Panc1 (cell line): ENCODE measurements at regions not wholly inside any gene's neighbourhood (a gene's known extent, or its start where the extent isn't known, plus 50 kb on each side); places are given as distances from the start of the nearest gene placed in this dataset.
A peak's percentile ranks its signal among the peaks of the same experiment; 100 is the strongest.

Source experiments
- ATAC-seq: fragments of 200-7000 bp; cut with Tn5 transposase; 2 replicates; pipeline ENCODE4 v1.9.1; 2020; ENCODE audit warnings: mild to moderate bottlenecking, moderate library complexity
- BruUV-seq: library from RNA; stranded (reverse); fragments of 400-500 nt; replicated peaks from 2 replicates; lab custom pipeline; 2021; lab: Mats Ljungman, UMichigan
- CTCF ChIA-PET: fragments of 300-600 bp; sonication (Branson Sonifier 250); formaldehyde crosslinking; loops from one replicate; lab custom pipeline; 2022; ENCODE audit warnings: antibody characterized with exemption; lab: Charles Lee
- POLR2A ChIA-PET: fragments of 300-600 bp; sonication (Branson Sonifier 250); formaldehyde crosslinking; loops from one replicate; lab custom pipeline; 2022; ENCODE audit warnings: antibody characterized with exemption; lab: Charles Lee
- DNase-seq: peaks from one replicate; pipeline ENCODE4 v3.0.0-alpha.2; 2010; ENCODE audit warnings: low read depth, low spot score
- H3K27ac ChIP-seq: 2 replicates; pipeline ENCODE4 v1.5.1; 2011; ENCODE audit warnings: mild to moderate bottlenecking, low read length, inconsistent platforms
- H3K27me3 ChIP-seq: fragments of 200-500 bp; sonication (Bioruptor generic); 2 replicates; pipeline ENCODE4 v1.6.0; 2014; ENCODE audit warnings: low read length, inconsistent platforms; ENCODE audit not compliant: control insufficient read depth, insufficient read depth
- H3K36me3 ChIP-seq: fragments of 200-500 bp; sonication (Bioruptor generic); 2 replicates; pipeline ENCODE4 v1.5.1; 2014; ENCODE audit warnings: inconsistent platforms, mild to moderate bottlenecking, low read length, moderate library complexity; ENCODE audit not compliant: control insufficient read depth, insufficient read depth
- H3K4me1 ChIP-seq: 2 replicates; pipeline ENCODE4 v1.5.1; 2011; ENCODE audit warnings: inconsistent platforms, mild to moderate bottlenecking, low read length, moderate library complexity; ENCODE audit not compliant: control insufficient read depth, insufficient read depth
- H3K4me3 ChIP-seq, 2 experiments: 2 replicates each; pipeline ENCODE4 v1.5.1; 2011 to 2012; ENCODE audit warnings: low read depth in 2 of 2, low read length in 2 of 2, mild to moderate bottlenecking in 2 of 2, inconsistent platforms in 1 of 2, moderate library complexity in 1 of 2
- H3K9me3 ChIP-seq: fragments of 200-500 bp; sonication (Bioruptor generic); 2 replicates; pipeline ENCODE4 v1.5.1; 2014; ENCODE audit warnings: low read depth, mild to moderate bottlenecking, inconsistent platforms, low read length, moderate library complexity; ENCODE audit not compliant: control insufficient read depth, insufficient read depth
- CTCF ChIP-seq: fragments of 450-650 bp; IDR thresholded peaks from 2 replicates; pipeline ENCODE4 v1.5.1; 2017; ENCODE audit warnings: mild to moderate bottlenecking
- POLR2AphosphoS5 ChIP-seq: IDR thresholded peaks from 2 replicates; pipeline ENCODE4 v1.6.1; 2012; ENCODE audit warnings: mild to moderate bottlenecking, low read depth, low read length, moderate library complexity
- REST ChIP-seq, 2 experiments: IDR thresholded peaks; 2 replicates each; pipeline ENCODE4 v1.6.1; 2011 to 2012; ENCODE audit warnings: low read depth in 2 of 2, control low read depth in 1 of 2, low read length in 1 of 2, mild to moderate bottlenecking in 1 of 2, moderate library complexity in 1 of 2; ENCODE audit not compliant: insufficient read depth in 1 of 2
- SIN3A ChIP-seq: IDR thresholded peaks from 2 replicates; pipeline ENCODE4 v1.6.1; 2012; ENCODE audit warnings: low read depth, mild to moderate bottlenecking, low read length, moderate library complexity, borderline replicate concordance; ENCODE audit not compliant: insufficient read depth
- TCF7L2 ChIP-seq: IDR thresholded peaks from 2 replicates; pipeline ENCODE4 v1.6.1; 2011; ENCODE audit warnings: mild to moderate bottlenecking, low read depth, low read length, inconsistent platforms
- in situ Hi-C: cut with HindIII; loops from 2 replicates; pipeline ENCODE4 v1.10.0; 2016; ENCODE audit warnings: low sequenced_read_pairs, low pct_unique_long_range_greater_than_20kb
- intact Hi-C: fragments of 100-400 bp; cut with micrococcal nuclease; formaldehyde crosslinking; loops from one replicate; pipeline ENCODE4 v1.10.0; 2022; ENCODE audit not compliant: unreplicated experiment

GRCh38 chr18:79626905-79627749 lies 52.5 kb upstream of the CTDP1 start:
- ATAC-seq (peak; percentile 20; the same call in 1 of the 2 replicates), DNase-seq (no peak)
- in situ Hi-C loops: no loop called here
- no TSS peak for BruUV-seq
- intact Hi-C loops: no loop called here
- POLR2A ChIA-PET: no interaction called here
- H3K4me1 ChIP-seq: no peaks in the 10 kb centered on the region
- no peak overlapping the region for H3K4me3 ChIP-seq
- TF ChIP-seq TCF7L2: no peak
- no peak for TF ChIP-seq SIN3A
- no peak for TF ChIP-seq REST (IDR thresholded peaks at IDR 0.05; ENCODE audit: insufficient read depth in 1 of 2, low read depth in 2 of 2, low read length in 1 of 2)
- TF ChIP-seq CTCF: no peak
- no peak for TF ChIP-seq POLR2AphosphoS5
- H3K27me3 ChIP-seq: peaks cover 22% of the 10 kb centered on the region
- no peaks in the 10 kb centered on the region for H3K9me3 ChIP-seq
- no peaks in the 10 kb centered on the region for H3K36me3 ChIP-seq
- CTCF ChIA-PET: no interaction called here
- H3K27ac ChIP-seq: no peak overlapping the region

DNA sequence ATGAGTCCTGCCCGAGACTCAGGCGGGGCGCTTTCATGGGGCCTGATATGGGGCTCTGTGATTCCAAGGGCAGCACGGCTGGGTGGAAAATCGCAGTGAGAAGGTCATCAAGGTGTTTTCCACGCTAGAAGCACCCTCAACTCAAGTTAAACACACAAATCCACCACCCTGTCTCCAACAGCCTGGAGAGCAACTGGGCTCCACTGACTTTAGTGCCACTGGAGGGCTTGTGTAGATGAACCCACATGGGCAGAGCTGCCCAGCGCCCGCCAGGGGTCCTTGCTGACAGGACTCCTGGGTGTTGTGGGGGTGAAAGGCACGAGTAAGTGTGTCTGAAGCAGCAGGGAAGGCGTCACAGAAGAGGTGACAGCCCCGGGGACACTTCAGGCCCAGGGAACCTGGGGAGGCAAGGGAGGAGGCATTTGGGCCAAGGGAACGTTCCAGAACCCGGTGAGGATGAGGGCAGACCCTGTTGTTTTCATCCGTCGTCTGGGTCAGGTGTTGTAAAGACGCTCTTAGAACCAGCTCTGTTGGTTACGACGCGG lies 51.8 kb upstream of the CTDP1 start:
- no peaks in the 10 kb centered on the region for H3K4me1 ChIP-seq
- peak; percentile 19; the same call in 1 of the 2 replicates for ATAC-seq
- H3K36me3 ChIP-seq: no peaks in the 10 kb centered on the region
- H3K27ac ChIP-seq: no peak overlapping the region
- H3K27me3 ChIP-seq: peaks cover 16% of the 10 kb centered on the region
- no peak for DNase-seq
- H3K4me3 ChIP-seq: no peak overlapping the region
- no peaks in the 10 kb centered on the region for H3K9me3 ChIP-seq
- TF ChIP-seq TCF7L2 (no peak), SIN3A (no peak), CTCF (no peak), POLR2AphosphoS5 (no peak), REST (IDR thresholded peaks at IDR 0.05; ENCODE audit: insufficient read depth in 1 of 2, low read depth in 2 of 2, low read length in 1 of 2) (no peak)
- in situ Hi-C loops: no loop called here
- ChIA-PET CTCF (no interaction called here), POLR2A (no interaction called here)
- intact Hi-C loops: no loop called here
- BruUV-seq: no TSS peak
